Lung microvascular endothelial cell (primary cell): ENCODE measurements at regions not wholly inside any gene's neighbourhood (a gene's known extent, or its start where the extent isn't known, plus 50 kb on each side); places are given as distances from the start of the nearest gene placed in this dataset.
"Not testable (repeated sequence)": the region's sequence is repeated elsewhere in the genome, so short reads cannot be mapped to it uniquely, and the experiment has no call there.

Experiments
- DNase-seq, 2 donors: peaks; one replicate each; pipeline versions ENCODE4 v3.0.0 to v3.0.0-alpha.2; 2010; ENCODE audit warnings: low read depth in 2 of 2

- no peak for DNase-seq
These were observed 384.9 kb upstream of the SLC7A11 start for GRCh38 chr4:138627096-138627495.

- not testable (repeated sequence) for DNase-seq
These were observed 380.2 kb upstream of the SLC7A11 start for GRCh38 chr4:138622362-138622761.

- DNase-seq, result no peak
These were observed 374.6 kb upstream of the SLC7A11 start for GRCh38 chr4:138616775-138617174.

- DNase-seq, result no peak
These were observed 372.4 kb upstream of the SLC7A11 start for GRCh38 chr4:138614398-138615142.

- DNase-seq, result no peak
These were observed 370.3 kb upstream of the SLC7A11 start for GRCh38 chr4:138612428-138612827.

- no peak for DNase-seq
These were observed 369.6 kb upstream of the SLC7A11 start for GRCh38 chr4:138611721-138612120.

GRCh38 chr4:138611017-138611416, 368.9 kb upstream of the SLC7A11 start:
- no peak for DNase-seq

GRCh38 chr4:138609943-138610350, 367.8 kb upstream of the SLC7A11 start:
- peak in 1 of 2 donors; percentile 51 for DNase-seq

- DNase-seq, result no peak
These were observed 362.4 kb upstream of the SLC7A11 start for GRCh38 chr4:138604556-138604955.

- no peak for DNase-seq
These were observed 360.5 kb upstream of the SLC7A11 start for GRCh38 chr4:138602664-138603063.

GRCh38 chr4:138599965-138600364, 357.8 kb upstream of the SLC7A11 start:
- DNase-seq, result no peak

- no peak for DNase-seq
These were observed 356.1 kb upstream of the SLC7A11 start for GRCh38 chr4:138598226-138598625.

- DNase-seq, result no peak
These were observed 354.7 kb upstream of the SLC7A11 start for GRCh38 chr4:138596896-138597295.

GRCh38 chr4:138595731-138596460, 353.7 kb upstream of the SLC7A11 start:
- DNase-seq, result peak in 1 of 2 donors; percentile 67

- no peak for DNase-seq
These were observed 353.0 kb upstream of the SLC7A11 start for GRCh38 chr4:138595171-138595570.

- DNase-seq, result no peak
These were observed 350.6 kb upstream of the SLC7A11 start for GRCh38 chr4:138592796-138593195.

GRCh38 chr4:138591808-138592207, 349.7 kb upstream of the SLC7A11 start:
- no peak for DNase-seq

GRCh38 chr4:138588501-138588900, 346.4 kb upstream of the SLC7A11 start:
- DNase-seq, result no peak

GRCh38 chr4:138579146-138579545, 337.0 kb upstream of the SLC7A11 start:
- no peak for DNase-seq

- peak; percentile 18 to 54 for DNase-seq
These were observed 335.7 kb upstream of the SLC7A11 start for GRCh38 chr4:138577826-138578225.

GRCh38 chr4:138577145-138577544, 335.0 kb upstream of the SLC7A11 start:
- no peak for DNase-seq

- peak; percentile 61 to 71 for DNase-seq
These were observed 334.5 kb upstream of the SLC7A11 start for GRCh38 chr4:138576684-138577083.

GRCh38 chr4:138573246-138573645, 331.1 kb upstream of the SLC7A11 start:
- DNase-seq, result no peak
